RWPE2 (cell line): ENCODE measurements at regions not wholly inside any gene's neighbourhood (a gene's known extent, or its start where the extent isn't known, plus 50 kb on each side); places are given as distances from the start of the nearest gene placed in this dataset.

Experiments used
- ATAC-seq: fragments of 200-7000 bp; cut with Tn5 transposase; 3 replicates; pipeline ENCODE4 v1.9.1; 2021; ENCODE audit warnings: low read depth
- DNase-seq: peaks from one replicate; pipeline ENCODE4 v3.0.0-alpha.2; 2020; ENCODE audit warnings: low spot score
- H3K27ac ChIP-seq: fragments of 450-650 bp; 2 replicates; pipeline ENCODE4 v1.5.1; 2017; ENCODE audit warnings: mild to moderate bottlenecking; ENCODE audit not compliant: poor library complexity, severe bottlenecking
- H3K27me3 ChIP-seq: fragments of 250-450 bp; sonication (Bioruptor Pico); 2 replicates; pipeline ENCODE4 v1.5.1; 2021; ENCODE audit warnings: mild to moderate bottlenecking, moderate library complexity; ENCODE audit not compliant: insufficient read depth, poor library complexity, severe bottlenecking
- H3K36me3 ChIP-seq: fragments of 250-450 bp; sonication (Bioruptor Pico); 2 replicates; pipeline ENCODE4 v1.5.1; 2020; ENCODE audit warnings: low read depth, mild to moderate bottlenecking, moderate library complexity
- H3K4me1 ChIP-seq: fragments of 250-450 bp; sonication (Bioruptor Pico); 2 replicates; pipeline ENCODE4 v1.5.1; 2021; ENCODE audit warnings: mild to moderate bottlenecking, moderate library complexity; ENCODE audit not compliant: insufficient read depth, poor library complexity, severe bottlenecking
- H3K4me3 ChIP-seq: fragments of 250-450 bp; sonication (Bioruptor Pico); 2 replicates; pipeline ENCODE4 v1.5.1; 2021; ENCODE audit warnings: mild to moderate bottlenecking, moderate library complexity; ENCODE audit not compliant: severe bottlenecking
- H3K9me3 ChIP-seq: fragments of 250-450 bp; sonication (Bioruptor Pico); 2 replicates; pipeline ENCODE4 v1.5.1; 2021; ENCODE audit warnings: mild to moderate bottlenecking, moderate library complexity; ENCODE audit not compliant: severe bottlenecking
- TF ChIP-seq, protein P1 (sequence below): fragments of 450-650 bp; IDR thresholded peaks from one replicate; pipeline ENCODE4 v1.5.1; 2017; ENCODE audit warnings: mild to moderate bottlenecking, moderate library complexity; ENCODE audit not compliant: poor library complexity, severe bottlenecking

DNA sequence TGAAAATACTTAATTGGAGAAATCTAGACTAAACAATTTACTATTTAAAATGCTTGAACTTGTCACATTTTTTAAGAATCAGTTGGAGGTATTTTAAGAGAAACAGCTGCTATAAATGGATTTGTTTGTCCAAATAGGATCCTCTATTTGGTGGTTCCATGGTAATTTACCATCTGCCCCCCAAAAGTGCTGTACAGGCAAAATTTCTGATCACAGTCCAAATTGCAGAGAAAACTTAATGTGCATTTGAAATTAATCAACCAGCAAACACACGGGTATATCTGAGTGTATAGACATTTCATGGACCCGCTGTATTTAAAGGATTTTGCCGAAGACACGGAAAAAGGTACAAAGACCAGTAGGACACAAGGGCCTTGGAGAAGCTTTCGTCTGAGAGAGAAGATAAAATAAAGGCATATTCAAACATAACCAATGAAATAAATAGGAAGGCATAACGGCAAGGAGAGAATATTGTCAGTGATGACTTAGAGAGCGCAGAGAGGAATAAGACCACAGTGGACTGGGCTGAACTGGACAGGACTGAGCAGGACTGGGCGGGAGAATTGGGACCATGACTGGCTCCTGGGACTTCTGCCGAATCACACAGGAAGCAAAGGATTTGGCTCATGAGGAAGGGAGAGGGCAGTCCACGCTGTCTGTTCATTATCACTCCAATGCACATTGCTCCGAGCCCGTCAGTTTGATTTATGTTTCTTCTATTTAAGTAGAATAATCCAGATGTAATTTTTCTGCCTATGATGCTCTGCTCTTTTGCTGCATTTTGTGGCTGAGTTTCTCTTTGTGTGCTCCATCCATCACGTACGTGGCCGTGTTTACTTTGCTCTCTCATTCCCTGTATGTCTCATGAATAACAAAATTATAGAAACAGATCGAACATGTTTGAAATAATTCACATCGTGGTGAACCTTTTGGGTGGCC lies 112.8 kb downstream of the PRLHR start:
- TF ChIP-seq, protein P1, sequence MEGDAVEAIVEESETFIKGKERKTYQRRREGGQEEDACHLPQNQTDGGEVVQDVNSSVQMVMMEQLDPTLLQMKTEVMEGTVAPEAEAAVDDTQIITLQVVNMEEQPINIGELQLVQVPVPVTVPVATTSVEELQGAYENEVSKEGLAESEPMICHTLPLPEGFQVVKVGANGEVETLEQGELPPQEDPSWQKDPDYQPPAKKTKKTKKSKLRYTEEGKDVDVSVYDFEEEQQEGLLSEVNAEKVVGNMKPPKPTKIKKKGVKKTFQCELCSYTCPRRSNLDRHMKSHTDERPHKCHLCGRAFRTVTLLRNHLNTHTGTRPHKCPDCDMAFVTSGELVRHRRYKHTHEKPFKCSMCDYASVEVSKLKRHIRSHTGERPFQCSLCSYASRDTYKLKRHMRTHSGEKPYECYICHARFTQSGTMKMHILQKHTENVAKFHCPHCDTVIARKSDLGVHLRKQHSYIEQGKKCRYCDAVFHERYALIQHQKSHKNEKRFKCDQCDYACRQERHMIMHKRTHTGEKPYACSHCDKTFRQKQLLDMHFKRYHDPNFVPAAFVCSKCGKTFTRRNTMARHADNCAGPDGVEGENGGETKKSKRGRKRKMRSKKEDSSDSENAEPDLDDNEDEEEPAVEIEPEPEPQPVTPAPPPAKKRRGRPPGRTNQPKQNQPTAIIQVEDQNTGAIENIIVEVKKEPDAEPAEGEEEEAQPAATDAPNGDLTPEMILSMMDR = no peak
- Histone ChIP-seq H3K4me1 (no peaks in the 10 kb centered on the region), H3K4me3 (no peak overlapping the region), H3K36me3 (no peaks in the 10 kb centered on the region), H3K27me3 (no peaks in the 10 kb centered on the region), H3K9me3 (no peaks in the 10 kb centered on the region), H3K27ac (no peak overlapping the region)
- ATAC-seq (no peak), DNase-seq (no peak)

DNA sequence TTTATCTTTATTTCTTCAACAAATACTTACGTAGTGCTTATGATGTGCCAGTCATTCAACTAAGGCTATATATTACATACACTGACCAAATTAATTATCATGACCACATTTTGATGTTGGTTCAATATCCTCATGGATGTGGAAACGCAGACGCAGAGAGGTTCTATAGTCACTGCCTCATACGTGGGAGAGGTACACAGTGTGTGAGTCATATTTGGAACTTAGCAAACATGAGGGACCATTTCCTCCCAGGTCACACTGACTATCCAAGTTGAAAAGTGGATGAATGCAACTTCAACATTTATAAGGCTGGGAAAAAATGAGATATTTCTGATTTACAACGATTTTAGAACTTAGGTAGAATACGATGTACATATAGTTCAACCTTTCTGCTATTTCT lies 113.6 kb downstream of the PRLHR start:
- Histone ChIP-seq H3K4me3 (no peak overlapping the region), H3K27me3 (no peaks in the 10 kb centered on the region), H3K27ac (no peak overlapping the region), H3K4me1 (no peaks in the 10 kb centered on the region), H3K36me3 (no peaks in the 10 kb centered on the region), H3K9me3 (no peaks in the 10 kb centered on the region)
- DNase-seq (no peak), ATAC-seq (no peak)
- TF ChIP-seq, protein P1 = no peak

- H3K4me1 ChIP-seq = no peaks in the 10 kb centered on the region
- H3K4me3 ChIP-seq = no peak overlapping the region
- DNase-seq (no peak), ATAC-seq (no peak)
- TF ChIP-seq, protein P1 = no peak
- no peaks in the 10 kb centered on the region for H3K36me3 ChIP-seq
- no peaks in the 10 kb centered on the region for H3K9me3 ChIP-seq
- H3K27ac ChIP-seq = no peak overlapping the region
- no peaks in the 10 kb centered on the region for H3K27me3 ChIP-seq
Observed at GRCh38 chr10:118475214-118475613, 120.2 kb downstream of the PRLHR start.

GRCh38 chr10:118474111-118474510 lies 121.3 kb downstream of the PRLHR start:
- TF ChIP-seq, protein P1 = no peak
- Histone ChIP-seq H3K36me3 (no peaks in the 10 kb centered on the region), H3K27me3 (no peaks in the 10 kb centered on the region), H3K9me3 (no peaks in the 10 kb centered on the region), H3K4me3 (no peak overlapping the region), H3K27ac (no peak overlapping the region), H3K4me1 (no peaks in the 10 kb centered on the region)
- DNase-seq (no peak), ATAC-seq (no peak)
